Activated naive CD8-positive, alpha-beta T cell treated with anti-CD3 and anti-CD28 coated beads, Interleukin-2, amount 50 U/mL, for 16 hours (primary cell): ENCODE measurements at regions not wholly inside any gene's neighbourhood (a gene's known extent, or its start where the extent isn't known, plus 50 kb on each side); places are given as distances from the start of the nearest gene placed in this dataset.

ENCODE experiments used
- DNase-seq: peaks from one replicate; pipeline ENCODE4 v3.0.0-alpha.2; 2020; ENCODE audit warnings: low read depth, low spot score

DNA sequence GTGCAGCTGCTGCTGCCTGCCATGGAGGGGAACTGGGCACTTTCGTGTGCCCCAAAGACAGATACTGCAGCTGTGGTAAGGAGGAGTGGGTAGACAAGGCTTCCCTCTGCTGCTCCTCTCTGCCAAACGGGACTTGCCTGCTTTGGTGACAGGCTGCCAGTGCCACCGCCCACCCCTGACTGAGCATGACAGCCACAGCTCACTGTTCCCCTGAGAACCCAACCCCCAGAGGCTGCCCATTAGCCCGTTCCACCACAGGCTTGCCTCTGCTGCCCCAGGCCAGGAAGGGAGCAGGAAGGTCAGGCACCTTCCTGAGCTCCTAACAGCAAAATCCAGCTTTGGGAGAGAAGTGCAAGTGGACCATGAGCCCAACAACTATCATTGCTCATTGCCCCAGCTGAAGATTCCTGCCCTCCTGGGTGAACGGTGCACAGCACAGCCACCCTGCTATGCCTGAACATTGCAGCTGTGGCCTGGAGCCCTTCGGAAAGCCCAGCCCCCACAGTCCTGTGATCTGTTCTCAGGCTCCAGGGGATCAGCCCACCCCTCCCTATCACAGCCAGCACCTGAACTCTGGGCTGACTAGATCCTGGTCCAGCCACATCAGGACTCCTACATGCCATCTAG is 58.7 kb upstream of the ANTXRL start:
- DNase-seq: no peak

DNA sequence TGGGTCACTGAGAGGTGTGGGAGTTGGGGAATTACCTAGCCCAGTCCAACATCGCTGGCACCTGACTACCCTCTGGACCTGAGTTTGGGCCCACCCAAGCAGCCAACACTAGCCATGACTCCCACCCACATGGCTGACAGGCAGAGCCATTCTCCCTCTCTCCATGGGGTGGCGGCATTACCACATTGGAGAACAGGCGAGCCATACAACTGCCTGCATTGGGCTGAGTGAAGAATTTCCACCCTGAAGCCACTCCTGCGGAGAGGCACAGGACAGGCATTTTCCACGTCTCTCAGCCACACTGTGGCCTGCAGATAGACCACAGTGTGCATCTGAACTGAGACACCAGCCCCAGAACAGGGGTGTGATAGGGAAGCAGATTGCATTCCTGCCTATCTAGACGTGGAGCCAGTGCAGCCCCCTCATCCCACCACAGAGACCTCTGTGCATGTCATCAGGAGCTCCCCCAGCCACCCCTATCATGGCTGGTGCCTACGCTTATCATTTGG is 58.2 kb upstream of the ANTXRL start:
- DNase-seq: peak; percentile 54

DNA sequence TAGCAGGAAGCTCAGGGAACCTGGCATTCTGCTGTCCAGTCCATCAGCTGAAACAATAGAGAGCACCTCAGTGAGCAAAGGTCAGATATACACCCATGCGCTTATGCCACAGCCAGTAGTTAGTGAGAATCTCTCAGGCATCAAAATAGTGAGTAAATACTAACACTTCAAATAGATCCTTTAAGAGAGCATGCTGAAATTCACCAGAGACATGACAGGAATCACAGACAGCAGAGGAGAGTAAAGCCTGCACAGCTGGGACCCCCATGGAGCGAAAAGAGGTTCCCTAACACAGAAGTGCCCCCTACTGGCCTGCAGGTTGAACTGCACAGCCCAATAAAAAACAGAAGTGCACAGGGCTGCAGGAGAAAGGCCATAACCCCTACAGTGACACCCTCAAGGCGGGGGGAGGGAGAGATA is 57.6 kb upstream of the ANTXRL start:
- no peak for DNase-seq

DNA sequence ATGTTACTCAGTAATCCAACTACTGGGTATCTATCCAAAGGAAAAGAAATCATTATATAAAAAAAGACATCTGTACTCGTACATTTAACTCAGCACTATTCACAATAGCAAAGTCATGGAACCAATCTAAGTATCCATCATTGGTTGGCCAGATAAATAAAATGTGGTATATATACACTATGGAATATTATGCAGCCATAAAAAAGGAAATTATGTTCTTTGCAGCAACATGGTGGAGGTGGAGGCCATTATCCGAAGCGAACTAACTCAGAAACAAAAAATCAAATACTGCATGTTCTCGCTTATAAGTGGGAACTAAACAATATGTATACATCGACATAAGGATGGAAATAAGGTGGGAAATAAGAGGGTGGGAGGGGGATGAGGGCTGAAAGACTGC is 56.2 kb upstream of the ANTXRL start:
- DNase-seq: no peak

DNA sequence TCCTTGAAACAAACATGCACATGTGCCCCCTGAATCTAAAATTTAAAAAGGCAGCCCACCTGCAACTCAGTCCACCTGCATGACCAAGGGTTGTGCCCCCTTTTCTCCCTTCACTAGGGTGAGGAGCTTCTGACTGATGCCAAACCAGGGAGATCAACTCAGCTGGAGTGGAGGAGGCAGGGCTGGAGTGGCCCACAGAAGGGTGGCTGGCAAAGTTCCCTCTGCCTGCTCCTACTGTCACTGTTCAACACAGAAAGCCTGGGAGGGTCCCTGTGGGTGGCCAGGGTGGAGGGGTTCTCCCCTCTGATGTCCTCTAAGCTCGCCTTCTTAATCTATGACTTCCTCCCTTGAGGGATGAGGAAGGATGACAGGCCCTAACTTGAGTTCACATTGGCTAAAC is 55.7 kb upstream of the ANTXRL start:
- no peak for DNase-seq

- DNase-seq: no peak
These were observed 54.7 kb upstream of the ANTXRL start for GRCh38 chr10:46232084-46232483.

DNA sequence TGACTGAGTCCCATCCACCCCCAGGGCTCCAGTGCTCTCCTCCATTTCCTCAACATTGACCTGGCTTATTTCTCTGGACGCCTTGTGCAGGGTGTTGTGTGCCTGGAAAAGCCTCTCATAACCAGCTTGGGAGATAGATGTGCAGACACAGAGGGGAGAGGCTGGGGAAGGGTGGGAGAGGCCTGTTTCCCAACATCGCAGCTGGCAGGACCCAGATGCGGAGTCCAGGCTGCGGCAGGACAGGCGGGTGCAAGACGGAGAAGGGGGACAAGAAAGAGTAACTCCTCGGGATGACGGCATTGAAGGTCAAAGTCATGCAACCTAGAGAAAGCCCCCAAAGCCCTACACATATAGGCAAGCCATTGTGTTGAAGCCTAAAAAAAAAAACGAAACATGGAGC is 54.1 kb upstream of the ANTXRL start:
- no peak for DNase-seq

DNA sequence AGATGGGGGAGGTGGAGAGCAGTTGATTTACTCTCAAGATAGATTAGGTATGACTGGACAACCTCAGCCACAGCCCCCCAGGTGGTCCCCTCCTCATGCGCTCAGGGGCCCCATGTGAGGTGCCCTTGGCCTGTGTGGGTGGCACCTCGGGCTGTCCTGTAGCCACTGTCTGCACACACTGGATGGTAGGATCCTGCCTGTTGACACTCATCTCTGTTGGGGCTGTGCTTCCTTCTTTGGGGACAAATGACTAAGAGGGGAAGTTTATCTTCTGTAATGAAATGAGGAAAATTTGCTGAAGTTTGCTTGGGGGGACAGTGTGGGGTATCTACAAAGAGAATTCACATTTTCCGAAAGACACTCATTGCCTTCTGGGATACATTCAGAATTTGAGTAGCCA is 53.6 kb upstream of the ANTXRL start:
- no peak for DNase-seq

GRCh38 chr10:46234026-46234425 is 52.8 kb upstream of the ANTXRL start:
- DNase-seq: no peak

DNA sequence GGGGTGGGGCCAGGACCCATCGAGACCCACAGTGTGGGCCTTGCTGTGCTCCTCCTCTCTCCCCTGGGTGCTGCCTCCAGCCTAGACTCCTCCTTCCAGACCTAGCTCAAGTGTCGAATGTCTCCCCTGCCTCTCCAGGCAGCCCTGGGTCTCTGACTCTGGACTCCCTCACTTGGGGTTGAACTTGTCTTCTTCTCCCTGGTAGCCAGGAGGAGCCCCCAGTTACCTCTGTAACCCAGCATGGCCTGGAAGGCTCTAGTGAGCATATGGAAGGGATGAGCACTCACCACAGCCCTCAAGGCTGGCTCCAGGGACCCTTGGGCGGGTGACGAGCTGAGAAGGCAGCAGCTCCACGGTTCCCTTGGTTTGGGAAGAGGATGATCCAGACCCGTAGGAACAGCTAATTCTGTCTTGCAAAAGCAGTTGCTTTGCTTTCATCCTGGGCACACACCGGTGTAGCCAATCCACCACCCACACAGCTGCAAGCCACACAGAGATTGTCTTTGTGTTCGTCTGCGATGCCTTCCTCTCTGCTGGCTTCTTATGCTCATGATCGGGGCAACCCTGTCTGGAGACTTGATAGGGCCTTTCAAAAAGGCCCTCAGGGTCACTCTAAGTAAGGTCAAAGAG is 52.3 kb upstream of the ANTXRL start:
- DNase-seq: no peak

DNA sequence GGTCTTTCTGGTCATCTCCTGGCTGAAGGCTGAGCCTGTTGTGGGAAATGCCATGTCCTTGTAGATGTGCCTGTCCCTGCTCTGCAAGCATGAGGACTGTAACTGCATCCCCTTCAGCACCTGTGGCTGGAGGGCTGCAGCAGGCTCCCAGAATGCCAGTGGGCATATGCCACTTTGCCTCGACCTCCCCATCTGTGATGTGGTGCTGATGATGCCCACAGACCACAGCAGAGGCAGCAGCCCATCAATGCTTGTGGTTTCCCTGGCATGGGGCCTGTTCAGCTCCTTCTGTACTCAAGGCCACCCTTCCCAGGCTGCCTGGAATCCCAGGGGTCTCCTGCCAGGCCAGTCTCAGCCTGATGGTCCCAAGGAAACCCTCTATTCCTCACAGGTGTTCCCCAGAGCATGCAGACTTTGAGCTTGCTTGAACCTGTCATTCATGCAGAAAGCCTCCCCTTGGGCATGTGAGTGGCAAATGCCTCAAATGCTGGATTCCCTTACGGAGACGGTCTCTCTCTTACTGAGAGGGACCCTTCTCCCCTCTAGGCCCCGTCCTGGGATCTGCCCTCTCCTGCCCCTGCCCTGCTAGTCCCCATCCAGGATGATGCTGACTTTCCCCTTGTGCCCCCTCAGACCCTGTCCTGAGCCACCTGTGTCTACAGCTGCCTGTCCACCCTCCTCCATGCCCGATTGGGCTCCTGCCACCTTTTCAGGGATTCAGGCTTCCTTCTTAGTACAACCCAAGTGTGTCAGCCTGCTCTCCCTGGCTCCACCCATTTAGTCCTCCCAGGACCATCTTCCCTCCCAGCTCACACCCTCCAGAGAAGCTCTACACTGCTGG is 50.9 kb upstream of the ANTXRL start:
- no peak for DNase-seq

GRCh38 chr10:46236546-46236887 is 50.3 kb upstream of the ANTXRL start:
- no peak for DNase-seq

DNA sequence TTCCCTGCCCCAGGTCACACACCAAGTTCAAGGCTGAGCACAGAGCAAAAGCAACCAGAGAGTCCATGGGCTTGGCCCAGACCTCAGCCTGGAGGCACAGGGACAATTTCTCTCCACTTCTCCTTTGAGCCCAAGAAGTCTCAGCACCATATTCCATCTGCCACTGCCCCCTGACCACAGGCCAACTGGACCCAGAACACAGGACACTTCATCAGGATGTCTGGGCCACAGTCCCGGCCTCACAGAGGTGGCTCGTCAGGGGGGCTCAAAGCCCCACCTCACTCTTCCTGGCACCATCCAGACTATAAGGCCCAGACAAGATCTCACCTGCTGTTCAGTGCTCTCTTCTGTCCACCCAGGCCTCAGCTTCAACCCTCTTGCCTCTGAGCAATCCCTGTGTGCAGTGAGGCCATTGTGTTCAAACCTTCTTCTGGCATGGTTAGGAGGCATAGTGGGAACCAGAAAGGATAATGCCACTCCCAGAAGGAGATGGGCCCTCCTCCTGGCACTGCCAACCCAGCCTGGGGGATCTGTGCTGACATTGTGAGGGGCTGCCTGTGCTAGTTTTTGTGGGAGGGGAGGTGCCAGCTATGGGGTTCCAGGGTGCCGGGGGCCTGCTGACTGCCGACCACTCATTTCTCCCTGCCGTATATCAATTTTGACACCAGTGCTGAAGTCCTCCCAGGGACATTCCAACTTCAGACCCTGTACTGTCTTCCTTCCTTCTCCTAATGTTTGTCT is 49.7 kb upstream of the ANTXRL start:
- DNase-seq: no peak
